ENCODE measurements at regions not wholly inside any gene's neighbourhood (a gene's known extent, or its start where the extent isn't known, plus 50 kb on each side); places are given as distances from the start of the nearest gene placed in this dataset.

- Histone ChIP-seq H3K27ac (no peak overlapping the region), H3K4me3 (no peak overlapping the region), H3K9me3 (no peaks in the 10 kb centered on the region), H3K36me3 (no peaks in the 10 kb centered on the region), H3K4me1 (no peaks in the 10 kb centered on the region), H3K27me3 (no peaks in the 10 kb centered on the region)
- intact Hi-C loops (cut with DNase I): no loop called here
- TF ChIP-seq CTCF (IDR thresholded peaks at IDR 0.05) (no peak), POLR2A (IDR thresholded peaks at IDR 0.05) (no peak)
- 70 to 78% methylated on average over 6 of the region's 6 CpGs for WGBS, 2 donors
- no peak for DNase-seq
Observed at GRCh38 chr4:177105536-177105935, 204.1 kb upstream of the NEIL3 start.

GRCh38 chr4:177107288-177107921 lies 202.3 kb upstream of the NEIL3 start:
- H3K4me3 ChIP-seq: no peak overlapping the region
- no peaks in the 10 kb centered on the region for H3K9me3 ChIP-seq
- no peaks in the 10 kb centered on the region for H3K4me1 ChIP-seq
- H3K36me3 ChIP-seq: no peaks in the 10 kb centered on the region
- TF ChIP-seq CTCF (IDR thresholded peaks at IDR 0.05) (no peak), POLR2A (IDR thresholded peaks at IDR 0.05) (no peak)
- WGBS, 2 donors: 42 to 55% methylated on average over 4 of the region's 4 CpGs
- no peaks in the 10 kb centered on the region for H3K27me3 ChIP-seq
- no peak overlapping the region for H3K27ac ChIP-seq
- intact Hi-C loops (cut with DNase I): no loop called here
- DNase-seq: no peak

GRCh38 chr4:177108708-177109107 lies 201.0 kb upstream of the NEIL3 start:
- Histone ChIP-seq H3K4me1 (no peaks in the 10 kb centered on the region), H3K9me3 (no peaks in the 10 kb centered on the region), H3K4me3 (no peak overlapping the region), H3K27ac (no peak overlapping the region), H3K27me3 (no peaks in the 10 kb centered on the region), H3K36me3 (no peaks in the 10 kb centered on the region)
- DNase-seq: no peak
- TF ChIP-seq POLR2A (IDR thresholded peaks at IDR 0.05) (no peak), CTCF (IDR thresholded peaks at IDR 0.05) (peak in 1 of 6 experiments; percentile 34)
- intact Hi-C loops (cut with DNase I): no loop called here
- 55 to 100% methylated on average over 1 of the region's 1 CpG for WGBS, 2 donors

GRCh38 chr4:177109769-177110168 lies 199.9 kb upstream of the NEIL3 start:
- Histone ChIP-seq H3K27me3 (no peaks in the 10 kb centered on the region), H3K4me3 (no peak overlapping the region), H3K4me1 (no peaks in the 10 kb centered on the region), H3K9me3 (no peaks in the 10 kb centered on the region), H3K27ac (no peak overlapping the region), H3K36me3 (no peaks in the 10 kb centered on the region)
- no peak for DNase-seq
- intact Hi-C loops (cut with DNase I): no loop called here
- 41 to 50% methylated on average over 1 of the region's 1 CpG for WGBS, 2 donors
- TF ChIP-seq CTCF (IDR thresholded peaks at IDR 0.05) (no peak), POLR2A (IDR thresholded peaks at IDR 0.05) (no peak)

- no peak for DNase-seq
- 76 to 79% methylated on average over 3 of the region's 3 CpGs for WGBS, 2 donors
- Histone ChIP-seq H3K4me1 (no peaks in the 10 kb centered on the region), H3K36me3 (no peaks in the 10 kb centered on the region), H3K27ac (no peak overlapping the region), H3K4me3 (no peak overlapping the region), H3K27me3 (no peaks in the 10 kb centered on the region), H3K9me3 (no peaks in the 10 kb centered on the region)
- intact Hi-C loops (cut with DNase I): no loop called here
- TF ChIP-seq CTCF (IDR thresholded peaks at IDR 0.05): no peak
- TF ChIP-seq POLR2A (IDR thresholded peaks at IDR 0.05): no peak
Observed at GRCh38 chr4:177116161-177116560, 193.5 kb upstream of the NEIL3 start.
